ENCODE measurements at regions not wholly inside any gene's neighbourhood (a gene's known extent, or its start where the extent isn't known, plus 50 kb on each side); places are given as distances from the start of the nearest gene placed in this dataset.

DNA sequence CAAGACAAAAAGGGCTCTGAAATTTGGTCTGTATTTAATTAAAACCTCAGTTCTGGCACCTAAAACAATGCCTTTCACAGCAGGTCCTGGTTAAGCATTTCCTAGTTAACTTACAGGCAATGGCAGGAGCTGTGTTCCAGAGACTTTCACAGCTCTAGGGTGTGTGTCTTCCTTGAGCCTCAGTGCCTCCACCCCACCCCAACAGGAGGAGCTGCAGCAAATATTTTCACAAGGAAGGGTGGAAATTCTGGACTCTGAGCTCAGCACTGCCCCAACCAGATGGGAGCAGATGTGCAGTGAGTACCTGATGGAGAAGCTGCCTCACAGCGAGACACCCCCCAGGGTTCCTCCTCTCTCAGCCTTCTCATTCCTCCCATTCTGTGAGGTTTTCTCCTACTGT is 106.3 kb upstream of the SPATA12 start:
- Histone ChIP-seq H4K8ac (ENCODE audit: extremely low read depth, insufficient read depth, low read length) (no peak overlapping the region), H2AFZ (ENCODE audit: low read length) (no peak overlapping the region), H3K23me2 (ENCODE audit: low read depth, low read length) (no peaks in the 10 kb centered on the region; the same call in 1 of the 2 replicates), H2BK15ac (ENCODE audit: low read length) (no peak overlapping the region), H2BK5ac (ENCODE audit: low read depth, low read length) (no peak overlapping the region), H4K5ac (ENCODE audit: insufficient read length, low read depth, low read length) (no peak overlapping the region), H3K9ac (replicated peaks in 1 of 4; ENCODE audit: extremely low read depth in 1 of 4, low read depth in 3 of 4, low read length in 3 of 4) (no peak overlapping the region), H4K91ac (replicated peaks; ENCODE audit: insufficient read length, low read length) (no peak overlapping the region), H3K27ac (ENCODE audit: low read depth, low read length) (no peak overlapping the region), H3K4me1 (replicated peaks in 1 of 4; ENCODE audit: control insufficient read depth in 3 of 4, insufficient read depth in 4 of 4, low read length in 3 of 4) (no peaks in the 10 kb centered on the region), H3K56ac (replicated peaks; ENCODE audit: insufficient read length, low read depth, low read length) (no peak overlapping the region), H3K79me1 (ENCODE audit: low read depth, low read length) (no peaks in the 10 kb centered on the region), H3K27me3 (replicated peaks in 1 of 4; ENCODE audit: control insufficient read depth in 3 of 4, extremely low read depth in 1 of 4, insufficient read depth in 3 of 4, low read length in 3 of 4) (no peaks in the 10 kb centered on the region), H3K4me3 (ENCODE audit: extremely low read depth in 1 of 4, insufficient read depth in 2 of 4, low read depth in 3 of 4, low read length in 4 of 4) (no peak overlapping the region), H3K18ac (ENCODE audit: extremely low read depth, low read length) (no peak overlapping the region), H3K4me2 (ENCODE audit: insufficient read depth in 1 of 2, low read depth in 2 of 2, low read length in 2 of 2) (no peak overlapping the region), H2AK5ac (ENCODE audit: low read depth, low read length) (no peak overlapping the region), H3K4ac (replicated peaks; ENCODE audit: insufficient read length, low read depth, low read length) (no peak overlapping the region), H3K79me2 (ENCODE audit: control insufficient read depth in 1 of 2, insufficient read depth in 2 of 2, low read length in 2 of 2) (no peaks in the 10 kb centered on the region), H2BK12ac (ENCODE audit: low read depth, low read length) (no peak overlapping the region), H2BK120ac (replicated peaks; ENCODE audit: low read depth, low read length) (no peak overlapping the region), H3K23ac (ENCODE audit: insufficient read length) (no peak overlapping the region), H3K9me3 (ENCODE audit: insufficient read depth in 2 of 2, low read depth in 1 of 2, low read length in 1 of 2) (no peaks in the 10 kb centered on the region), H3K36me3 (ENCODE audit: control insufficient read depth in 2 of 4, insufficient read depth in 4 of 4, low read length in 3 of 4) (no peaks in the 10 kb centered on the region), H4K20me1 (replicated peaks in 1 of 2; ENCODE audit: control insufficient read depth in 1 of 2, insufficient read depth in 2 of 2, low read length in 2 of 2) (no peaks in the 10 kb centered on the region), H3K14ac (ENCODE audit: insufficient read length) (no peak overlapping the region), H2BK20ac (ENCODE audit: low read length) (no peak overlapping the region)
- ChIA-PET CTCF (ENCODE audit: partially characterized antibody) (interaction anchor here (0.8 to 1.5 kb wide), 5 partner anchors 9 to 153 kb away, joined by 3 to 5 read pairs (median 4); partner anchors contain the start of gene ARHGEF3), POLR2A (ENCODE audit: partially characterized antibody) (no interaction called here)
- FAIRE-seq (no peak), DNase-seq (ENCODE audit: low read depth in 1 of 2, low spot score in 2 of 2) (no peak)
- WGBS, 2 experiments (ENCODE audit: extremely low coverage in 1 of 2, insufficient coverage in 1 of 2, insufficient read length in 1 of 2, insufficient replicate concordance in 2 of 2, low coverage in 1 of 2, low lambda C conversion rate in 2 of 2, missing lambda C conversion rate in 1 of 2) = 90% methylated on average over 1 of the region's 1 CpG; no CpG with 5 or more reads in 1 of the 2 experiments
- TF ChIP-seq SUZ12 (IDR thresholded peaks at IDR 0.05; ENCODE audit: low read length) (no peak), SIRT6 (IDR thresholded peaks at IDR 0.05; ENCODE audit: low read length) (no peak), CBX5 (IDR thresholded peaks at IDR 0.05; ENCODE audit: low read depth, low read length) (no peak), KDM4A (IDR thresholded peaks at IDR 0.05; ENCODE audit: low read depth, low read length, severe bottlenecking) (no peak), POU5F1 (IDR thresholded peaks at IDR 0.05; ENCODE audit: low read depth, low read length) (no peak), CTBP2 (IDR thresholded peaks at IDR 0.05; ENCODE audit: borderline replicate concordance, insufficient read depth, insufficient read length, low read length) (no peak), NANOG (IDR thresholded peaks at IDR 0.05; ENCODE audit: insufficient read depth, low read depth, low read length, poor library complexity, severe bottlenecking) (no peak), CHD1 (IDR thresholded peaks at IDR 0.05; ENCODE audit: low read depth, low read length) (no peak), RBBP5 (IDR thresholded peaks at IDR 0.05; ENCODE audit: borderline replicate concordance, low read depth, low read length) (no peak), SP4 (IDR thresholded peaks at IDR 0.05; ENCODE audit: low read length) (no peak), TCF12 (IDR thresholded peaks at IDR 0.05; ENCODE audit: low read depth, low read length) (no peak), RFX5 (IDR thresholded peaks at IDR 0.05; ENCODE audit: borderline replicate concordance, low read depth, low read length) (no peak), ASH2L (IDR thresholded peaks at IDR 0.05; ENCODE audit: low read length) (no peak)
- TF ChIP-seq, protein P1, sequence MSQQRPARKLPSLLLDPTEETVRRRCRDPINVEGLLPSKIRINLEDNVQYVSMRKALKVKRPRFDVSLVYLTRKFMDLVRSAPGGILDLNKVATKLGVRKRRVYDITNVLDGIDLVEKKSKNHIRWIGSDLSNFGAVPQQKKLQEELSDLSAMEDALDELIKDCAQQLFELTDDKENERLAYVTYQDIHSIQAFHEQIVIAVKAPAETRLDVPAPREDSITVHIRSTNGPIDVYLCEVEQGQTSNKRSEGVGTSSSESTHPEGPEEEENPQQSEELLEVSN (IDR thresholded peaks at IDR 0.05) = no peak
